ENCODE measurements at regions not wholly inside any gene's neighbourhood (a gene's known extent, or its start where the extent isn't known, plus 50 kb on each side); places are given as distances from the start of the nearest gene placed in this dataset.

DNA sequence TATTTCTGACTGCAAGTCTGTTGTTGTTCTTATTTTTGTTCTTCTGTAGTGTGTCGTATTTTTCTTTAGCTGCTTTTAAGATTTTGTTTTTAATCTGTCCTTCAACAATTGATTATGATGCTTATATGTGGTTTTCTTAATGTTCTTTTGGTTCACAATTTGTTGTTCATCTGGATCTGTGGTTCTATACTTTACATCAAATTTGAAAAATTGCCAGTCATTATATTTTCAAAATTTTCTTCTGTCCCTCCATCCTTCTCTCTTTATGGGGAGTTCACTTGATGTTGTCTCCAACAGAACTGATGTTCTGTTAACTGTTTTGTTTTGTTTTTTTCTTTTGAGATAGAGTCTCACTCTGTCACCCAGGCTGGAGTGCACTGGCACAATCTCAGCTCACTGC lies 378.5 kb upstream of the CD180 start:
- no peak for DNase-seq (ENCODE audit: low read depth, low spot score)
- Histone ChIP-seq H3K9ac (replicated peaks; ENCODE audit: extremely low read depth, insufficient read depth, low read length) (no peak overlapping the region), H3K9me3 (replicated peaks; ENCODE audit: control insufficient read depth, insufficient read depth, low read length) (no peaks in the 10 kb centered on the region), H3K4me1 (ENCODE audit: control insufficient read depth, extremely low read depth, insufficient read depth, low read length) (no peaks in the 10 kb centered on the region), H3K4me2 (ENCODE audit: insufficient read depth, low read length) (no peak overlapping the region), H3K27me3 (ENCODE audit: control insufficient read depth in 2 of 2, insufficient read depth in 2 of 2, low read length in 2 of 2) (no peaks in the 10 kb centered on the region), H3K36me3 (ENCODE audit: control insufficient read depth in 2 of 2, extremely low read depth in 1 of 2, insufficient read depth in 2 of 2, low read length in 2 of 2) (no peaks in the 10 kb centered on the region), H2AFZ (ENCODE audit: low read depth, low read length) (no peak overlapping the region), H4K20me1 (replicated peaks; ENCODE audit: control insufficient read depth, extremely low read depth, insufficient read depth, low read length) (no peaks in the 10 kb centered on the region), H3K9me1 (replicated peaks; ENCODE audit: control insufficient read depth, extremely low read depth, insufficient read depth, low read length) (no peaks in the 10 kb centered on the region), H3K27ac (ENCODE audit: insufficient read depth, low read depth, low read length) (no peak overlapping the region), H3K79me2 (ENCODE audit: control insufficient read depth, insufficient read depth, low read length) (no peaks in the 10 kb centered on the region), H3K4me3 (replicated peaks in 1 of 3; ENCODE audit: insufficient read depth in 1 of 3, low read depth in 1 of 3, low read length in 3 of 3) (no peak overlapping the region)
- no TSS peak for BruUV-seq (replicated peaks)
- no peak for FAIRE-seq
- intact Hi-C loops (cut with micrococcal nuclease) = no loop called here
- ChIA-PET POLR2A (no interaction called here), CTCF (no interaction called here)
- dilution Hi-C loops (cut with MboI; ENCODE audit: extremely low pct_ligation_motif_present, low sequenced_read_pairs) = no loop called here
- TF ChIP-seq POLR2A (IDR thresholded peaks at IDR 0.05; ENCODE audit: low read depth, low read length) = no peak
- TF ChIP-seq FOS (IDR thresholded peaks at IDR 0.05; ENCODE audit: borderline replicate concordance, insufficient read depth, low read length) = no peak
- TF ChIP-seq, protein P1, sequence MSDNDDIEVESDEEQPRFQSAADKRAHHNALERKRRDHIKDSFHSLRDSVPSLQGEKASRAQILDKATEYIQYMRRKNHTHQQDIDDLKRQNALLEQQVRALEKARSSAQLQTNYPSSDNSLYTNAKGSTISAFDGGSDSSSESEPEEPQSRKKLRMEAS (IDR thresholded peaks at IDR 0.05; ENCODE audit: insufficient read depth, insufficient read length) = no peak
- TF ChIP-seq, protein P2, sequence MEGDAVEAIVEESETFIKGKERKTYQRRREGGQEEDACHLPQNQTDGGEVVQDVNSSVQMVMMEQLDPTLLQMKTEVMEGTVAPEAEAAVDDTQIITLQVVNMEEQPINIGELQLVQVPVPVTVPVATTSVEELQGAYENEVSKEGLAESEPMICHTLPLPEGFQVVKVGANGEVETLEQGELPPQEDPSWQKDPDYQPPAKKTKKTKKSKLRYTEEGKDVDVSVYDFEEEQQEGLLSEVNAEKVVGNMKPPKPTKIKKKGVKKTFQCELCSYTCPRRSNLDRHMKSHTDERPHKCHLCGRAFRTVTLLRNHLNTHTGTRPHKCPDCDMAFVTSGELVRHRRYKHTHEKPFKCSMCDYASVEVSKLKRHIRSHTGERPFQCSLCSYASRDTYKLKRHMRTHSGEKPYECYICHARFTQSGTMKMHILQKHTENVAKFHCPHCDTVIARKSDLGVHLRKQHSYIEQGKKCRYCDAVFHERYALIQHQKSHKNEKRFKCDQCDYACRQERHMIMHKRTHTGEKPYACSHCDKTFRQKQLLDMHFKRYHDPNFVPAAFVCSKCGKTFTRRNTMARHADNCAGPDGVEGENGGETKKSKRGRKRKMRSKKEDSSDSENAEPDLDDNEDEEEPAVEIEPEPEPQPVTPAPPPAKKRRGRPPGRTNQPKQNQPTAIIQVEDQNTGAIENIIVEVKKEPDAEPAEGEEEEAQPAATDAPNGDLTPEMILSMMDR (IDR thresholded peaks at IDR 0.05; ENCODE audit: extremely low read depth in 1 of 2, insufficient read depth in 1 of 2, low read depth in 1 of 2, low read length in 2 of 2) = no peak
- TF ChIP-seq POLR2AphosphoS5 (IDR thresholded peaks at IDR 0.05; ENCODE audit: insufficient read depth, low read depth, low read length) = no peak
- TF ChIP-seq GATA2 (IDR thresholded peaks at IDR 0.05; ENCODE audit: insufficient read depth, insufficient read length, low read depth, low read length) = no peak
- TF ChIP-seq EZH2 (IDR thresholded peaks at IDR 0.05; ENCODE audit: borderline replicate concordance, low read depth, low read length, severe bottlenecking) = no peak
- no peak for TF ChIP-seq MYC (IDR thresholded peaks at IDR 0.05; ENCODE audit: low read depth, low read length)
- TF ChIP-seq JUN (IDR thresholded peaks at IDR 0.05; ENCODE audit: borderline replicate concordance, insufficient read depth, insufficient read length, low read depth) = no peak

Data from endothelial cell of umbilical vein (primary cell).